Fibroblast of lung (primary cell): ENCODE measurements at regions not wholly inside any gene's neighbourhood (a gene's known extent, or its start where the extent isn't known, plus 50 kb on each side); places are given as distances from the start of the nearest gene placed in this dataset.

Experiments
- EZH2 ChIP-seq: IDR thresholded peaks from 2 replicates; pipeline ENCODE4 v1.5.1; 2012; ENCODE audit warnings: low read length, control low read depth, mild to moderate bottlenecking; ENCODE audit errors: missing control alignments
- TF ChIP-seq, protein P1 (sequence below), 2 donors: IDR thresholded peaks in 1 of 2; conservative IDR thresholded peaks in 1 of 2; 1 replicate in 1 of 2; 2 replicates in 1 of 2; pipeline ENCODE4 v1.5.1; 2011 to 2012; ENCODE audit warnings: low read length in 2 of 2, control low read depth in 1 of 2, inconsistent platforms in 1 of 2, low read depth in 1 of 2, mild to moderate bottlenecking in 1 of 2

DNA sequence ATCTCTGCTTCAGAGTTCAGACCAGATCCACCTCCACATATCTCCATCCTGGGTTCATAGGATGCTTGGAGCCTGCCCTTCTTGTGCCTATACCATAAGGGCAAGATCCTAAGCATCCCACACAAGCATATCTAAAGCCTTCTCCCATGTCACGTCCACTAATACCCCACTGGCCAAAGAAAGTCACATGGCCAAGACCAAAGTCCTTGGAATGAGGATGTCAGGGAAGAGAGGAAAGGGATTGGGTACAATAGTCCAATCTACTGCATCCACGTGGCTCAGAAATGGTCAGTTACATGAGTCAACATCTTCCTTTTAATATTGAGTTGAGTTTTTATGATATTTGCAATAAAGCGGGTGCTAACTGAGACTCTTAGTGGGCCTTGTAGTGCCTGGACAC is 515.9 kb upstream of the SULF2 start:
- no peak for TF ChIP-seq EZH2
- TF ChIP-seq, protein P1, sequence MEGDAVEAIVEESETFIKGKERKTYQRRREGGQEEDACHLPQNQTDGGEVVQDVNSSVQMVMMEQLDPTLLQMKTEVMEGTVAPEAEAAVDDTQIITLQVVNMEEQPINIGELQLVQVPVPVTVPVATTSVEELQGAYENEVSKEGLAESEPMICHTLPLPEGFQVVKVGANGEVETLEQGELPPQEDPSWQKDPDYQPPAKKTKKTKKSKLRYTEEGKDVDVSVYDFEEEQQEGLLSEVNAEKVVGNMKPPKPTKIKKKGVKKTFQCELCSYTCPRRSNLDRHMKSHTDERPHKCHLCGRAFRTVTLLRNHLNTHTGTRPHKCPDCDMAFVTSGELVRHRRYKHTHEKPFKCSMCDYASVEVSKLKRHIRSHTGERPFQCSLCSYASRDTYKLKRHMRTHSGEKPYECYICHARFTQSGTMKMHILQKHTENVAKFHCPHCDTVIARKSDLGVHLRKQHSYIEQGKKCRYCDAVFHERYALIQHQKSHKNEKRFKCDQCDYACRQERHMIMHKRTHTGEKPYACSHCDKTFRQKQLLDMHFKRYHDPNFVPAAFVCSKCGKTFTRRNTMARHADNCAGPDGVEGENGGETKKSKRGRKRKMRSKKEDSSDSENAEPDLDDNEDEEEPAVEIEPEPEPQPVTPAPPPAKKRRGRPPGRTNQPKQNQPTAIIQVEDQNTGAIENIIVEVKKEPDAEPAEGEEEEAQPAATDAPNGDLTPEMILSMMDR (conservative IDR thresholded peaks at IDR 0.05 in 1 of 2, IDR thresholded peaks at IDR 0.05 in 1 of 2; ENCODE audit: low read depth in 1 of 2, low read length in 2 of 2) = no peak
